DMS53 treated with DMSO at 0.1 percent for 48 hours (cell line): ENCODE measurements at regions not wholly inside any gene's neighbourhood (a gene's known extent, or its start where the extent isn't known, plus 50 kb on each side); places are given as distances from the start of the nearest gene placed in this dataset.

Experiments used
- DNase-seq: peaks from one replicate; lab custom pipeline; 2025; ENCODE audit not compliant: unreplicated experiment; lab: John Stamatoyannopoulos, UW

- peak; percentile 90 for DNase-seq
These were observed 573.6 kb downstream of the BUD13 start for GRCh38 chr11:116199182-116199581.

- no peak for DNase-seq
These were observed 578.5 kb downstream of the BUD13 start for GRCh38 chr11:116194156-116194904.

DNA sequence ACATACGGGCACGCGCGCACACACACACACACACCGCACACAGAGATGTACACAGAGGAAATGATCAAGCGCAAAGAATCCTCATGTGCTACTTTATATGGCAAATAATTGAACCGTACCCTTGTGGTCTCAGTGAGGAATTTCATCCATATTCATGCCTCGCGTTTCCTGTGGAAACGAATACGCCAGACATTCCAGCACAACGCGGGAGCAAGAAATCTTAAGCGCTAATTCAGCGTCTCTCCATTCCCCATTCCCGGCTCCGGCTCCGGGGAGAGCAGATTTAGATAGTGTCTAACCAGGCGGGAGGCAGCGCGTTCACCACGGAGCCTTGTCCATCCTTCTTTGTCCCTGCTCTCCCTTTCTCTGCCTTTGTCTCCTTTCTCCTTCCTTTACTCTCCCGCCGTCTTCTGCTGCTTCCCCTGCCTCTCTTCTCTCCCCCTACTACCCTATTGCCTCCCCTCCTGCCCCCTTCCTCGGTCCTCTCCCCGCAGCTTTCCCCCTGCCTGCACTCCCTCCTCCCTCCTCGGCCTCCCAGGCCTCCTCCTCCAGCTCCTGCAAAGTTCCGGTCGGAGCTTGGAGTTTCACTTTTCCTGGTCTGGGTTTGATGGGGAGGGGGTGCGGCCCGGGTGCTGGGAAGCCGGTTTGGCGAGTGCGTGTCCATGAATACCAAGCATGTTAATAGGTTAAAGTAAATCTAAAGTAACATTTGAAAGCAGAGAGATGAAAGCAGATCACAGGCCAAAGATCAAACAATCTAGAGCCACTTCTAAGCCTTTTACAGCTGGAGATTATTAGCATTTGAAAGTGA is 579.3 kb downstream of the BUD13 start:
- DNase-seq: peak; percentile 81

DNA sequence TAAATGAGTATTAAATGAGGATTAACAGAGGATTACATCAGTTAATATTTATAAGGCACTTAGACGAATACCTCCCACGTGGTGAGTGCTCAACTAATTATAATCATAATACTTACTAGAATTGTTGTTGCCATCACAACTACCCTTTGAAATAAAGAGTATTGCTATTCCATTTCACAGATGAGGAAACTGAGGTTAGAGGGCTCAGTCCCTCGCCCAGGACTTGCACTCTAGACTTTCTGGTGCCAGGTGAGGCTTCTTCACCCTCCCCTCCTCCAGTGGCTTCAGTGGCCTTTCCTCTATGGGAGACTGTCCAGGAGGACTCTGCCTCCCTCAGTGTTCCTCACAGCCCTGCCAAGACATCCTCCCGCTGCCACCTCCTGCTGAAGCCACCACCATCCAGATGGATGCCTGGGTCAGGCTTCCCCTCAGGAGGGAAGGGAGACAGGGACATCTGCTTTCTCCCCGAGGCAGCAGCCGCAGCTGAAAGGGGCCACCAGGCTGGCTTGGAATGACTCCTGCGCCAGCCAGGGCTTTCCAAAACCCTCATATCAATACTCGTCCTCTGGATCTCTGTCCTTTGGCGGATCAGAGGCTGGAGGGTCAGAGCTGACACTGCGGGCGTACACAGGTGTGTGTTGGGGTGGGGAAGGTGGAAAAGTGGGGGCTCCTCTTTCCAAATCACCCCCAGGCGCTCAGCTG is 580.1 kb downstream of the BUD13 start:
- no peak for DNase-seq

DNA sequence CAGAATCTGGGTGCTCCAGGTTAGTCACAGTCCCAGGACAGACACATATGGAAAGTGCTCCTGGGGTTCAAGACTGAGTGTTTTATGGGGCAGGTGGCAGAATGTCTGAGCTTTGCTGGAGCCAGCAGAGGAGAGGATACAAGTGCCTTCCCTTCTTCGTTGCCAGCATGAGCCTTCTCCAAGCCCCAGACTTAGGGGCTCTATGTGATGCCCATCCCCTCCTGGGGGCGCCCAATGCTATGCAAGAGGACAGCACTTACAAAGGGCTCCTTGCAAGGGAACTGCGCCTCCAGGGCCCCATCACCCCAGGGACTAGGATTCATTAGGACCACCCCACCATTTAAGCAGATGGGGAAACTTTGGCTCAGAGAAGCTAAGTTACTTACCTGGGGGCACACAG is 581.9 kb downstream of the BUD13 start:
- DNase-seq: no peak

GRCh38 chr11:116189408-116190170 is 583.2 kb downstream of the BUD13 start:
- no peak for DNase-seq

GRCh38 chr11:116188350-116188749 is 584.4 kb downstream of the BUD13 start:
- DNase-seq: no peak

DNA sequence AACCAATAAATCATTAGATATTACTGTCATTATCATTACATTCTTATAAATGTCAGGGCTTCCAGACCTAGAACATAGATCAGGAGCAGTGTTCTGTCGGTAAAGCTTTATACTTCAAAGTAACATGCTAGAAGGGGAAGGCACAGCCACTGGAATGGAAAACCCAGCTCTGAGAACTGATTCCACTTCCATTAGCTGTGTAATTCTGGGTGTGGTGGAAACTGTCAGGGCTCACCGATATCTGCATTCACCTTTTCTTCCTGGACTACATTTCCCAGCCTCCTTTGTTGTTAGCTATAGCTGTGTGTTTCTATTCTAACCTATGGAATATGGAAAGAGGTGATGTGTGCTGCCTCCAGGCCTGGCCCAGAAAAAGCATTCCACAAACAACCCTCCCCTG is 585.8 kb downstream of the BUD13 start:
- no peak for DNase-seq

GRCh38 chr11:116185551-116185950 is 587.2 kb downstream of the BUD13 start:
- DNase-seq: no peak

GRCh38 chr11:116184763-116185162 is 588.0 kb downstream of the BUD13 start:
- no peak for DNase-seq

- no peak for DNase-seq
These were observed 590.3 kb downstream of the BUD13 start for GRCh38 chr11:116182356-116182966.

DNA sequence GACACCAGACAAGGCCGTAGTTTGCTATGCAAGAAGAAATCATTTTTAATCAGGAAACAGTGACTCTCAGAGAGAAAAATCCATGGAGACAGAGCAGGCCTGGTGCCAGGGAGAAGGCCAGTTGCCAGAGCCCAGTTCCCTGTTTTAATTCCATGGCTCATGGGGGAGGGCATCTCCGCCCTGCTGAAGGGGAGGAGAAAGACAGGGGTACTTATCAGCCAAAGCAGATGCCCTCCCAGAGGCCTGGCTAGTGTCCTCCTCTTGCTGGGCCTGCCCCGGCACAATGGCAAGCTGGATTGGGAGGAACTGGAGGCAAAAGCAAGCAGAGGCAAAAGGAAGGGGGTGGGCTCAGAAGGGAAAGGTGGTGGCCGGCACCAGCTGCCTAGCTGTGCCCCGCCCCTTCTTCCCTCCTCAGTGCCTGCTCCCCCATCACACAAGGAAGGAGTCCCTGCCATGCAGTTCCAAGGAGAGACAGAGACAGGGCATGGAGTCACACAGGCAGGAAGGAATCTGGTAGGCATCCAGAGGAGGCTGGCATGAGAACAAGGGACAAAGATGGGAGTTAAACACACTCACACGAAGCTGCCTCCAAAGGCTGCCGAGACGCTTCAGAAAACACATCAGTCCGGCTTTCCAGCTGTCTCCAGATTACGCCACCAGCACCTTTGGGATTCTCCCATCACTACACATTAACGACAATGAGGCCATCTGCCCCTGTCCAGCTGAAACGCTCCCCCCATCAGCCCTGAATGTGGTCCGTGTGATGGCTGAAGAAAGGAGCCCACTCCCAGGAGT is 591.8 kb downstream of the BUD13 start:
- no peak for DNase-seq

DNA sequence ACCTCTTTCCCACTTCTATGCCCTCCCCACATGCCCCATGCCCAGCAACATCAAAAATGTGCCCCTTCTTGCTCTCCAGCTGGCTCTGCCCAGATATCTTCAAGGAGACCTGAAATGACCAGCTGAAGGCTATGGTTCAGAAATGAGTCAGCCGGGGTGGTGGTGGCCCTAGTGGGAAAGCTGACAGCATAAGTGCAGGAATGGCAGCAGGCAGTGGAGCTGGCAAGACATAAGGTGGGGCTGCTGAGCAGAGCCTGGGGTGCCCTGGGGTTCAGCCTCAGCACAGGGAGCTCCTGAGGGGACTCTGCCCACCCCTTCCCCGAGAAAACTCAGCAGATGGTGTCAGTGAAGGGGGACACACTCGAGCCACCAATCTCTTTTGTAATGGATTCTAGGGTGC is 593.4 kb downstream of the BUD13 start:
- DNase-seq: no peak

DNA sequence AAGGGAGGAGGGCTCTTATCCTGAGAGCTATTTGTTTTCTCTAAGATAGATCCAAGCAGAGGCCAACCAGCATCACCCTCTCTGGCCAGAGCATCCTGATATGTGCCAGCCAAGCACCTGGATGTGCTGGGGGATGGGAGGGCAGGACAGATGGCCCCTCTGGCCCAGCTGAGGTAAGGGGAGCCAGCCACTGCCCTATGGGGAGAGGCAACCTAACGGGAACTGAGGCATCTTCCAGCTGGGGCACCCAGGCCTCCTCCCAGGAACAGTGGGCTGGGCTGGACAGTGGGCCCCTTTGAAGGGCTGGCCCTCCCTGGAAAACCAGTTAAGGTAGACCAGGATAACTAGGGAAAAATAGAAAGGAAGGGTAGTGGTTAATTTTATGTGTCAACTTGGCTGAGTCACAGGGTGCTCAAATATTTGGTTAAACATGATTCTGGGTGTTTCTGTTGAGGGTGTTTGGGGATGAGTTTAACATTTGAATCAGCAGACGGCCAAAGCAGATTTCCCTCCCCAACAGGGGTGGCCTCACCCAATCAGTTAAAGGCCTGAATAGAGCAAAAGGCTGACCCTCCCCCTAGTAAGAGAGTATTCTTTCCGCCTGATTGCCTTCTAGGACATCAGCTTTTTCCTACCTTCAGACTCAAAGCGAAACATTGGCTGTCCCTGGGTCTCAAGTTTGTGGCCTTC is 595.1 kb downstream of the BUD13 start:
- peak; percentile 60 for DNase-seq

DNA sequence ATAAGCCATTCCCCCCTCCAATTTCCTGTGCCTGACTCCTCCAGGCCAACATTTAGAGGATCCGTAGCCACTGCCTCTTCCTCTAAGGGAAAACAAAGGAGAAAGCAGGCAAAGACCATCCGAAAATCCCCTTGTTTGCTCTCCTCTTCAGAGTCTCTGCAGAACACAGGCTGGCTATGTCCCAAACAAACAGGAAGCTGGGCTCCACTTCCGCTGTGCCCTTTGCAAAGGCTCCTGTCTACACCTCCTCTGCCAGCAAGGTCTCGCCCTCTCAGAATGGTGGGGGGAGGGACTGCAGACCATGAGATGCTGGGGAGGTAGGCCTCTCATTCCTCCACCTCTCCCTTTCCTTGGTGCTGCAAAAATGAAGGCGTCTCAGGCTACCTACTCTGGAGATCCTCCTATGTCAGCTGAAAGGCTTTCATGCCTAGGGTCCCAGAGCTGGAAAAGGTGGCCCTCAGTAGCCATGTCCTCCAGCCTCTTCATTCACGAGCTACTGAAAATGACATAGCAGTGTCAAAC is 596.2 kb downstream of the BUD13 start:
- DNase-seq: peak; percentile 86

GRCh38 chr11:116175707-116176106 is 597.1 kb downstream of the BUD13 start:
- DNase-seq: no peak

GRCh38 chr11:116173941-116174911 is 598.6 kb downstream of the BUD13 start:
- DNase-seq: no peak

- no peak for DNase-seq
These were observed 599.3 kb downstream of the BUD13 start for GRCh38 chr11:116173506-116173905.
